ENCODE measurements at regions not wholly inside any gene's neighbourhood (a gene's known extent, or its start where the extent isn't known, plus 50 kb on each side); places are given as distances from the start of the nearest gene placed in this dataset.

DNA sequence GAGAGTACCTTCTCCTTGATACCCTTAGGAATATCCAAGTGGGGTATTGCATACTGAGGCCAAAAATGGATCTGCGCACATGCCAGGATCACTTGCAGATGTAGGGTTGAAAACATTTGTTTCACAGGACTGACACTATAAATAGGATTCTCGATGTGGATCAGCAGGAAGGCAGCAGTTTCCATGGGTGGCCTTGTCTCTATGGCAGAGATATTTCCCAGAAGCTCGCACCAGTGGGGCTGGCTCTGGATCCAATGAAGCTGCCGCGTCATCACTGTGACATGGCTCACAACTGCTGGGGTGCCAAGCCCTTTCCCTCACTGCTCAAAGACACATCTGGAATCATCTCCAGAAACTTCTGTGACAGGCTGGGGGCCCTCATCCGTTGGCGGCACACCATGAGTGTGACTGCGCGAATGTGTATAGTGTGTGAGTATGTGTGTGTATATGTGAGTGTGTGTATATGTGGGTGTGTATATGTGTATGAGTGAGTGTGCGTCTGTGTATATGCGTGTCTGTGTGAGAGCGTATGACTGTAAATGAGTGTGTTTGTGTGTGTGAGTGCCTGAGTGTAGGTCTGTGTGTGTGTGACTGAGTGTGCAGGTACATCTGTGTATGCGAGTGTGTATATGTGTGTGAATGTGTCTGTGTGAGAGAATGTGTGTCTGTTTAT lies 182.5 kb downstream of the GAS1 start:
- TF ChIP-seq, protein P1, sequence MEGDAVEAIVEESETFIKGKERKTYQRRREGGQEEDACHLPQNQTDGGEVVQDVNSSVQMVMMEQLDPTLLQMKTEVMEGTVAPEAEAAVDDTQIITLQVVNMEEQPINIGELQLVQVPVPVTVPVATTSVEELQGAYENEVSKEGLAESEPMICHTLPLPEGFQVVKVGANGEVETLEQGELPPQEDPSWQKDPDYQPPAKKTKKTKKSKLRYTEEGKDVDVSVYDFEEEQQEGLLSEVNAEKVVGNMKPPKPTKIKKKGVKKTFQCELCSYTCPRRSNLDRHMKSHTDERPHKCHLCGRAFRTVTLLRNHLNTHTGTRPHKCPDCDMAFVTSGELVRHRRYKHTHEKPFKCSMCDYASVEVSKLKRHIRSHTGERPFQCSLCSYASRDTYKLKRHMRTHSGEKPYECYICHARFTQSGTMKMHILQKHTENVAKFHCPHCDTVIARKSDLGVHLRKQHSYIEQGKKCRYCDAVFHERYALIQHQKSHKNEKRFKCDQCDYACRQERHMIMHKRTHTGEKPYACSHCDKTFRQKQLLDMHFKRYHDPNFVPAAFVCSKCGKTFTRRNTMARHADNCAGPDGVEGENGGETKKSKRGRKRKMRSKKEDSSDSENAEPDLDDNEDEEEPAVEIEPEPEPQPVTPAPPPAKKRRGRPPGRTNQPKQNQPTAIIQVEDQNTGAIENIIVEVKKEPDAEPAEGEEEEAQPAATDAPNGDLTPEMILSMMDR (IDR thresholded peaks at IDR 0.05): no peak
- no peak for TF ChIP-seq POLR2A (IDR thresholded peaks at IDR 0.05)
